GM12878 (cell line): ENCODE measurements at regions not wholly inside any gene's neighbourhood (a gene's known extent, or its start where the extent isn't known, plus 50 kb on each side); places are given as distances from the start of the nearest gene placed in this dataset.

Experiments used
- ATAC-seq: fragments of 200-7000 bp; cut with Tn5 transposase; 3 replicates; pipeline ENCODE4 v1.9.1; 2020; ENCODE audit warnings: mild to moderate bottlenecking, moderate library complexity
- BruUV-seq: library from RNA; stranded (reverse); fragments of 400-500 nt; replicated peaks from 2 replicates; lab custom pipeline; 2021; lab: Mats Ljungman, UMichigan
- CTCF ChIA-PET: fragments of 300-600 bp; sonication (Branson Sonifier 250); formaldehyde crosslinking; extraction: SDS; loops from one replicate; lab custom pipeline; 2021; ENCODE audit warnings: inconsistent platforms; lab: Yijun Ruan, JAX
- POLR2A ChIA-PET: fragments of 350-600 bp; formaldehyde crosslinking; extraction: SDS; loops from one replicate; lab custom pipeline; 2021; ENCODE audit warnings: inconsistent platforms; lab: Charles Lee
- RAD21 ChIA-PET: fragments of 300-600 bp; sonication (Branson Sonifier 250); formaldehyde crosslinking; loops from one replicate; lab custom pipeline; 2023; ENCODE audit warnings: antibody characterized with exemption; ENCODE audit not compliant: unreplicated experiment; lab: Charles Lee
- SMC1A ChIA-PET: fragments of 300-600 bp; sonication (Branson Sonifier 250); formaldehyde crosslinking; loops from one replicate; lab custom pipeline; 2023; ENCODE audit not compliant: unreplicated experiment, uncharacterized antibody; lab: Charles Lee
- DNase-seq: peaks from one replicate; pipeline ENCODE4 v3.0.0-alpha.2; 2011; ENCODE audit warnings: low read depth, low spot score
- FAIRE-seq: peaks from 3 replicates; lab custom pipeline; 2011; peaks lifted over from hg19 to GRCh38; lab: Jason Lieb, UNC
- H2AFZ ChIP-seq: 2 replicates; pipeline ENCODE4 v1.6.0; 2011; ENCODE audit warnings: low read depth, low read length, control low read depth; ENCODE audit not compliant: control insufficient read depth
- H3K27ac ChIP-seq: 2 replicates; pipeline ENCODE4 v1.5.1; 2011; ENCODE audit warnings: control low read depth; ENCODE audit not compliant: control insufficient read depth, insufficient read depth
- H3K27me3 ChIP-seq, 2 experiments: replicated peaks in 1 of 2; 2 replicates each; pipeline versions ENCODE4 v1.6.0 to v1.6.1; 2011; ENCODE audit warnings: low read length in 1 of 2; ENCODE audit not compliant: control insufficient read depth in 2 of 2, insufficient read depth in 2 of 2
- H3K36me3 ChIP-seq, 2 experiments: 2 replicates each; pipeline ENCODE4 v1.5.1; 2011; ENCODE audit warnings: low read length in 1 of 2; ENCODE audit not compliant: control insufficient read depth in 2 of 2, insufficient read depth in 2 of 2
- H3K4me1 ChIP-seq: 2 replicates; pipeline ENCODE4 v1.6.1; 2011; ENCODE audit warnings: mild to moderate bottlenecking, low read length, moderate library complexity, mixed read lengths; ENCODE audit not compliant: control insufficient read depth, insufficient read depth
- H3K4me2 ChIP-seq: 2 replicates; pipeline ENCODE4 v1.6.0; 2011; ENCODE audit warnings: control low read depth; ENCODE audit not compliant: control insufficient read depth, insufficient read depth
- H3K4me3 ChIP-seq: fragments of 200-600 bp; sonication (generic); 2 replicates; pipeline ENCODE4 v1.5.1; 2016
- H3K79me2 ChIP-seq: 2 replicates; pipeline ENCODE4 v1.6.0; 2011; ENCODE audit warnings: low read length; ENCODE audit not compliant: control insufficient read depth, insufficient read depth
- H3K9ac ChIP-seq: 2 replicates; pipeline ENCODE4 v1.8.0; 2011; ENCODE audit warnings: low read length, control low read depth, mixed read lengths; ENCODE audit not compliant: control insufficient read depth, insufficient read depth
- H3K9me3 ChIP-seq: replicated peaks from 3 replicates; pipeline ENCODE4 v1.5.1; 2011; ENCODE audit warnings: mild to moderate bottlenecking, low read length; ENCODE audit not compliant: control insufficient read depth, insufficient read depth
- H4K20me1 ChIP-seq: 2 replicates; pipeline ENCODE4 v1.6.0; 2011; ENCODE audit not compliant: control insufficient read depth, insufficient read depth
- BMI1 ChIP-seq: fragments of 450-650 bp; IDR thresholded peaks from 2 replicates; pipeline ENCODE4 v1.6.1; 2016; ENCODE audit warnings: mild to moderate bottlenecking, moderate library complexity, borderline replicate concordance
- IRF5 ChIP-seq: fragments of 450-650 bp; IDR thresholded peaks from 2 replicates; pipeline ENCODE4 v1.6.1; 2017; ENCODE audit warnings: borderline replicate concordance
- MTA3 ChIP-seq: IDR thresholded peaks from 2 replicates; pipeline ENCODE4 v1.6.1; 2012; ENCODE audit warnings: low read length, inconsistent platforms, borderline replicate concordance
- ZBTB4 ChIP-seq: fragments of 450-650 bp; formaldehyde crosslinking; IDR thresholded peaks from 2 replicates; pipeline ENCODE4 v1.4.0; 2022; ENCODE audit warnings: mild to moderate bottlenecking, moderate library complexity
- ZBTB40 ChIP-seq: fragments of 450-650 bp; IDR thresholded peaks from 2 replicates; pipeline ENCODE4 v1.6.1; 2016; ENCODE audit warnings: mild to moderate bottlenecking, moderate library complexity, borderline replicate concordance
- ZNF217 ChIP-seq: fragments of 450-650 bp; IDR thresholded peaks from 2 replicates; pipeline ENCODE4 v1.6.1; 2017; ENCODE audit warnings: antibody characterized with exemption, mild to moderate bottlenecking
- ZZZ3 ChIP-seq: IDR thresholded peaks from 2 replicates; pipeline ENCODE4 v1.6.1; 2011; ENCODE audit warnings: low read depth; ENCODE audit not compliant: control insufficient read depth, insufficient read length
- WGBS: methylation state at CpG from one replicate; pipeline ENCODE4 v1.1.6; 2016; ENCODE audit warnings: low lambda C conversion rate; ENCODE audit not compliant: insufficient replicate concordance, insufficient coverage; ENCODE audit errors: missing lambda C conversion rate; 5-methylcytosine and 5-hydroxymethylcytosine counted together
- in situ Hi-C: fragments of 300-500 bp; cut with MboI; formaldehyde crosslinking; loops from 9 replicates; pipeline ENCODE4 v1.14.3; 2018; ENCODE audit warnings: mixed read lengths
- intact Hi-C: fragments of 100-400 bp; cut with micrococcal nuclease; formaldehyde crosslinking; loops from one replicate; pipeline ENCODE4 v1.14.2; 2022; ENCODE audit not compliant: unreplicated experiment

GRCh38 chr20:9930142-9930541, 91.3 kb upstream of the PAK5 start:
- FAIRE-seq = no peak
- RAD21 ChIA-PET = no interaction called here
- Histone ChIP-seq H3K36me3 (no peaks in the 10 kb centered on the region), H3K4me3 (no peak overlapping the region), H3K4me1 (peaks cover 11% of the 10 kb centered on the region), H3K27me3 (no peaks in the 10 kb centered on the region), H3K27ac (no peak overlapping the region), H3K9me3 (no peaks in the 10 kb centered on the region), H2AFZ (no peak overlapping the region), H3K4me2 (no peak overlapping the region), H3K9ac (no peak overlapping the region), H4K20me1 (no peaks in the 10 kb centered on the region), H3K79me2 (no peaks in the 10 kb centered on the region)
- intact Hi-C loops (no loop called here), in situ Hi-C loops (no loop called here)
- SMC1A ChIA-PET = interaction anchor here (0.5 kb wide), 1 partner anchor 453 kb away, joined by 4 read pairs; no protein-coding TSS in a partner anchor
- 17% methylated on average over 4 of the region's 4 CpGs for WGBS
- no peak for TF ChIP-seq IRF5
- CTCF ChIA-PET = no interaction called here
- POLR2A ChIA-PET = no interaction called here
- no peak for ATAC-seq
- no TSS peak for BruUV-seq
- no peak for DNase-seq

GRCh38 chr20:9928955-9929354, 90.1 kb upstream of the PAK5 start:
- SMC1A ChIA-PET = interaction anchor here (1.0 kb wide), 1 partner anchor 472 kb away, joined by 3 read pairs; no protein-coding TSS in a partner anchor
- ATAC-seq (no peak), DNase-seq (no peak), FAIRE-seq (no peak)
- POLR2A ChIA-PET = no interaction called here
- no peak overlapping the region for H3K4me2 ChIP-seq
- 17% methylated on average over 1 of the region's 1 CpG for WGBS
- no TSS peak for BruUV-seq
- RAD21 ChIA-PET = no interaction called here
- no peaks in the 10 kb centered on the region for H3K36me3 ChIP-seq
- intact Hi-C loops (no loop called here), in situ Hi-C loops (no loop called here)
- no peak overlapping the region for H3K9ac ChIP-seq
- CTCF ChIA-PET = no interaction called here
- H4K20me1 ChIP-seq = no peaks in the 10 kb centered on the region
- H3K27me3 ChIP-seq = no peaks in the 10 kb centered on the region
- peaks cover 11% of the 10 kb centered on the region for H3K4me1 ChIP-seq
- H2AFZ ChIP-seq = no peak overlapping the region
- H3K79me2 ChIP-seq = no peaks in the 10 kb centered on the region
- H3K27ac ChIP-seq = no peak overlapping the region
- H3K4me3 ChIP-seq = no peak overlapping the region
- H3K9me3 ChIP-seq = no peaks in the 10 kb centered on the region
- no peak for TF ChIP-seq ZBTB4 (CRISPR knock-in tag)
- TF ChIP-seq MTA3 = no peak
- TF ChIP-seq BMI1 = no peak
- no peak for TF ChIP-seq ZZZ3
- no peak for TF ChIP-seq ZBTB40
- TF ChIP-seq ZNF217 = no peak
